Esophagus muscularis mucosa (tissue), 3 donors: ENCODE measurements at regions not wholly inside any gene's neighbourhood (a gene's known extent, or its start where the extent isn't known, plus 50 kb on each side); places are given as distances from the start of the nearest gene placed in this dataset.

Source experiments
- POLR2A ChIP-seq: fragments of 450-650 bp; IDR thresholded peaks from one replicate; pipeline ENCODE4 v1.6.1; 2017; ENCODE audit warnings: antibody characterized with exemption, moderate library complexity, mild to moderate bottlenecking, low read depth
- TF ChIP-seq, protein P1 (sequence below), 3 experiments: fragments of 200-600 bp in 2 of 3; fragments of 450-650 bp in 1 of 3; sonication (generic) in 2 of 3; IDR thresholded peaks; one replicate each; pipeline ENCODE4 v1.5.1; 2017 to 2019; ENCODE audit warnings: antibody characterized with exemption in 3 of 3, mild to moderate bottlenecking in 2 of 3, moderate library complexity in 1 of 3

DNA sequence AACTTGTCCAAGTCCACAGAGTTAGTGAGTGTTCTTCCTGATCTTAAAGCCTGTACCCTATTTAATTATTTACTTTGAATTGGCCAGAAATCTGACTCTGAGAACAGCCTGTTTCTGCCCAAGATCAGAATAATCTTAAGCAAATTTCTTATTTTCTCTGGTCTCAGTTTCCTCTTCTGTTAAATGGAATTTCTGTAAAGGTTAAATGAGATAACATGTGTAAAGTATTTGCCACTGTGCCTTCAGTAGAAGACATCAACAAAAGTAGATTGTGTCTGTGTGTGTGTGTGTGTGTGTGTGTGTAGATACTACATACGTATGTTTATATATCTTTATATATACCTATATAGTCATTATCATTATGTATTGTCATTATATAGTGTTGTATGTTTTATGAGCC is 124.2 kb upstream of the FGGY start:
- TF ChIP-seq, protein P1, sequence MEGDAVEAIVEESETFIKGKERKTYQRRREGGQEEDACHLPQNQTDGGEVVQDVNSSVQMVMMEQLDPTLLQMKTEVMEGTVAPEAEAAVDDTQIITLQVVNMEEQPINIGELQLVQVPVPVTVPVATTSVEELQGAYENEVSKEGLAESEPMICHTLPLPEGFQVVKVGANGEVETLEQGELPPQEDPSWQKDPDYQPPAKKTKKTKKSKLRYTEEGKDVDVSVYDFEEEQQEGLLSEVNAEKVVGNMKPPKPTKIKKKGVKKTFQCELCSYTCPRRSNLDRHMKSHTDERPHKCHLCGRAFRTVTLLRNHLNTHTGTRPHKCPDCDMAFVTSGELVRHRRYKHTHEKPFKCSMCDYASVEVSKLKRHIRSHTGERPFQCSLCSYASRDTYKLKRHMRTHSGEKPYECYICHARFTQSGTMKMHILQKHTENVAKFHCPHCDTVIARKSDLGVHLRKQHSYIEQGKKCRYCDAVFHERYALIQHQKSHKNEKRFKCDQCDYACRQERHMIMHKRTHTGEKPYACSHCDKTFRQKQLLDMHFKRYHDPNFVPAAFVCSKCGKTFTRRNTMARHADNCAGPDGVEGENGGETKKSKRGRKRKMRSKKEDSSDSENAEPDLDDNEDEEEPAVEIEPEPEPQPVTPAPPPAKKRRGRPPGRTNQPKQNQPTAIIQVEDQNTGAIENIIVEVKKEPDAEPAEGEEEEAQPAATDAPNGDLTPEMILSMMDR (IDR thresholded peaks at IDR 0.05), result no peak
- TF ChIP-seq POLR2A, result no peak
